GM13976 (cell line): ENCODE measurements at regions not wholly inside any gene's neighbourhood (a gene's known extent, or its start where the extent isn't known, plus 50 kb on each side); places are given as distances from the start of the nearest gene placed in this dataset.

Experiments
- DNase-seq: peaks from one replicate; pipeline ENCODE4 v3.0.0; 2012; ENCODE audit warnings: low spot score
- CTCF ChIP-seq: IDR thresholded peaks from 2 replicates; pipeline ENCODE4 v1.5.1; 2012; ENCODE audit warnings: borderline replicate concordance, mild to moderate bottlenecking; ENCODE audit not compliant: insufficient read depth; ENCODE audit errors: extremely low read depth, missing control alignments, control extremely low read depth
- in situ Hi-C: fragments of 300-500 bp; cut with MboI; formaldehyde crosslinking; loops from one replicate; pipeline ENCODE4 v1.12.0; 2022; ENCODE audit warnings: low sequenced_read_pairs, mixed read lengths, inconsistent platforms; ENCODE audit not compliant: unreplicated experiment

GRCh38 chr11:127677660-127678425 is 677.3 kb upstream of the KIRREL3 start:
- DNase-seq, result no peak
- TF ChIP-seq CTCF, result no peak

GRCh38 chr11:127675581-127675980 is 675.0 kb upstream of the KIRREL3 start:
- no peak for DNase-seq
- no peak for TF ChIP-seq CTCF
- in situ Hi-C loops, result no loop called here

More at GRCh38 chr11:127677660-127678425, 677.3 kb upstream of the KIRREL3 start:
- in situ Hi-C loops, result no loop called here

GRCh38 chr11:127674754-127675153 is 674.2 kb upstream of the KIRREL3 start:
- in situ Hi-C loops, result no loop called here
- TF ChIP-seq CTCF, result no peak

DNA sequence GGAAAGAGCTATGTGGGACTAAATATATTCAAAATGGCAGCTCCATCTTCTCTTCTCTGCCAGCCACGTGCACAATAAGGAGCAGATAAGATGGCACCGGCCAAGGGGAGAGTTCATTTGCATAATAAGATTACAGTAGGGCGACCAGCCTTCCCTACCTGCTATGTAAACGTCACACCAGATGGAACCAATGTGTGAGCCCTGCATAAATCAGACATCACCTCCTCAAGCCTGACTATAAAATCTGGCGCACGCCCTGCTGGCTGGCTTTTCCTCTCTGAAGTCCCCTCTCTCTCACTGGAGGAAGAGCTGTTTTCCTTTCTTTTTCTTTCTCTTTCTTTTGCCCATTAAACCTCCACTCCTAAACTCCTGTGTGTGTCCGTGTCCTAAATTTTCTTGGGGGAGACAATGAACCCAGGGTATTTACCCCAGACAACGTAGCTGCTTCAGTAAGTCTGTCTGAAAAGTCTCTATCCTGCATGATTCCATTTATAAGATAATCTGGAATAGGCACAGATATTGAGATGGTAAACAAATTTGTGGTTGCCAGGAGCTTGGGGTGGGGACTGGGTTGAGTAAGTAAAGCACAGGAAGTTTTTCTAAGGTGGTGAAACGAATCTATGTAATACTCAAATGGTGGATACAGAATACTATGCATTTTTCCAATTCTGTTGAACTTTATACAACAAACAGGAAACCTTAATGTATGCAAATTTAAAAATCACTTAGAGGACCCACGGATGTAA is 670.0 kb upstream of the KIRREL3 start:
- no peak for DNase-seq
- TF ChIP-seq CTCF, result no peak
- in situ Hi-C loops, result no loop called here

More at GRCh38 chr11:127674754-127675153, 674.2 kb upstream of the KIRREL3 start:
- no peak for DNase-seq

- in situ Hi-C loops, result no loop called here
- DNase-seq, result no peak
- TF ChIP-seq CTCF, result no peak
Observed at GRCh38 chr11:127656116-127656836, 655.7 kb upstream of the KIRREL3 start.

DNA sequence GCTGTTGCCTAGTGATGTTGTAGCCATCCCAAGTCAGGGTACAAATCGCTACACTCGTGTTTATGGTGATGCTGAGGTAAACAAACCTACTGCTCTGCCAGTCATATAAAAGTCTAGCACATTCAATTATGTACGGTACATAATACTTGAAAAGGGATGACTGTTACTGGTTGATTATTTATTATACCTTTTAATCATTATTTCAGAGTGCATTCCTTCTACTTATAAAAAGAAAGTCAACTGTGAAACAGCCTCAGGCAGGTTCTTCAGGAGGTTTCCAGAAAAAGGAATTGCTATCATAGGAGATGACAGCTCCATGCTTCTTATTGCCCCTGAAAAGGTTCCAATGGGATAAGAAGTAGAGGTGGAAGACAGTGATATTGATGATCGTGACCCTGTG is 652.5 kb upstream of the KIRREL3 start:
- DNase-seq, result no peak
- in situ Hi-C loops, result no loop called here
- no peak for TF ChIP-seq CTCF
